CD14-positive monocyte (primary cell): ENCODE measurements at regions not wholly inside any gene's neighbourhood (a gene's known extent, or its start where the extent isn't known, plus 50 kb on each side); places are given as distances from the start of the nearest gene placed in this dataset.

Experiments used
- DNase-seq, 3 donors: peaks; one replicate each; pipeline ENCODE4 v3.0.0-alpha.2; 2011 to 2022
- H2AFZ ChIP-seq: 2 replicates; pipeline ENCODE4 v1.6.0; 2012; ENCODE audit warnings: mild to moderate bottlenecking, low read depth, low read length, inconsistent platforms; ENCODE audit not compliant: insufficient read depth, poor library complexity, severe bottlenecking
- H3K27ac ChIP-seq, 2 donors: 1 replicate in 1 of 2; 2 replicates in 1 of 2; pipeline ENCODE4 v1.5.1; 2012 to 2013; ENCODE audit warnings: low read length in 2 of 2, control low read depth in 1 of 2, inconsistent platforms in 1 of 2, low read depth in 1 of 2, mild to moderate bottlenecking in 1 of 2
- H3K27me3 ChIP-seq, 2 donors: one replicate each; pipeline versions ENCODE4 v1.6.0 to v1.6.1; 2011 to 2013; ENCODE audit warnings: low read length in 2 of 2; ENCODE audit not compliant: control insufficient read depth in 2 of 2, insufficient read depth in 2 of 2
- H3K36me3 ChIP-seq, 2 donors: replicated peaks in 1 of 2; 1 replicate in 1 of 2; 2 replicates in 1 of 2; pipeline versions ENCODE4 v1.5.1 to v1.6.1; 2012 to 2013; ENCODE audit warnings: low read length in 2 of 2, control low read depth in 1 of 2, inconsistent platforms in 1 of 2, mild to moderate bottlenecking in 1 of 2; ENCODE audit not compliant: insufficient read depth in 2 of 2, control insufficient read depth in 1 of 2
- H3K4me1 ChIP-seq, 2 donors: 1 replicate in 1 of 2; 2 replicates in 1 of 2; pipeline versions ENCODE4 v1.5.1 to v1.6.1; 2012 to 2013; ENCODE audit warnings: low read length in 2 of 2, control low read depth in 1 of 2, inconsistent platforms in 1 of 2, mild to moderate bottlenecking in 1 of 2, moderate library complexity in 1 of 2; ENCODE audit not compliant: insufficient read depth in 2 of 2, control insufficient read depth in 1 of 2
- H3K4me2 ChIP-seq: replicated peaks from 2 replicates; pipeline ENCODE3; 2012; ENCODE audit warnings: low read length, moderate library complexity, mild to moderate bottlenecking; ENCODE audit not compliant: poor library complexity, severe bottlenecking; ENCODE audit errors: extremely low read depth
- H3K4me3 ChIP-seq, 3 experiments: fragments of 200-600 bp in 1 of 3; sonication (generic) in 1 of 3; replicated peaks in 1 of 3; 1 replicate in 2 of 3; 2 replicates in 1 of 3; pipeline ENCODE4 v1.5.1; 2011 to 2013; ENCODE audit warnings: low read length in 3 of 3, mild to moderate bottlenecking in 3 of 3, control low read depth in 2 of 3, low read depth in 2 of 3, inconsistent platforms in 1 of 3, moderate library complexity in 1 of 3
- H3K79me2 ChIP-seq: 2 replicates; pipeline ENCODE4 v1.6.0; 2012; ENCODE audit warnings: mild to moderate bottlenecking, control low read depth, inconsistent platforms, low read length, moderate library complexity; ENCODE audit not compliant: insufficient read depth
- H3K9ac ChIP-seq: 2 replicates; pipeline ENCODE4 v1.6.0; 2017; ENCODE audit warnings: low read length, mild to moderate bottlenecking; ENCODE audit not compliant: insufficient read depth, poor library complexity, severe bottlenecking
- H3K9me3 ChIP-seq, 2 donors: replicated peaks in 1 of 2; 1 replicate in 1 of 2; 2 replicates in 1 of 2; pipeline versions ENCODE4 v1.5.1 to v1.6.1; 2012 to 2013; ENCODE audit warnings: low read length in 2 of 2, control low read depth in 1 of 2; ENCODE audit not compliant: control insufficient read depth in 1 of 2, insufficient read depth in 1 of 2
- H4K20me1 ChIP-seq: 2 replicates; pipeline ENCODE4 v1.6.0; 2012; ENCODE audit warnings: mild to moderate bottlenecking, low read length, control low read depth, moderate library complexity; ENCODE audit not compliant: insufficient read depth
- H3K27ac Mint-ChIP-seq, 7 donors: one replicate each; pipeline ENCODE4 v1.8.0; 2020; ENCODE audit warnings: mild to moderate bottlenecking in 7 of 7, mixed read lengths in 7 of 7, moderate library complexity in 6 of 7, inconsistent platforms in 2 of 7
- H3K27me3 Mint-ChIP-seq, 3 donors: one replicate each; pipeline ENCODE4 v1.8.0; 2021 to 2022; ENCODE audit warnings: low read depth in 3 of 3, mild to moderate bottlenecking in 3 of 3, mixed read lengths in 3 of 3, moderate library complexity in 3 of 3, inconsistent platforms in 1 of 3
- H3K36me3 Mint-ChIP-seq, 2 donors: one replicate each; pipeline ENCODE4 v1.8.0; 2020; ENCODE audit warnings: mixed read lengths in 2 of 2, inconsistent platforms in 1 of 2, mild to moderate bottlenecking in 1 of 2
- H3K4me1 Mint-ChIP-seq: one replicate; pipeline ENCODE4 v1.8.0; 2020; ENCODE audit warnings: mild to moderate bottlenecking, mixed read lengths
- H3K4me3 Mint-ChIP-seq, 2 donors: one replicate each; pipeline ENCODE4 v1.8.0; 2020; ENCODE audit warnings: mild to moderate bottlenecking in 2 of 2, mixed read lengths in 2 of 2, moderate library complexity in 1 of 2
- H3K9me3 Mint-ChIP-seq, 7 donors: one replicate each; pipeline ENCODE4 v1.8.0; 2020 to 2022; ENCODE audit warnings: mixed read lengths in 7 of 7, mild to moderate bottlenecking in 6 of 7, moderate library complexity in 6 of 7, inconsistent platforms in 2 of 7
- WGBS: methylation state at CpG from one replicate; pipeline ENCODE4 v1.1.5; 2013; ENCODE audit warnings: missing lambda C conversion rate; ENCODE audit not compliant: insufficient coverage; 5-methylcytosine and 5-hydroxymethylcytosine counted together
- intact Hi-C, 2 donors: fragments of 100-400 bp; cut with micrococcal nuclease; formaldehyde crosslinking; loops; one replicate each; pipeline versions ENCODE4 v1.15.0 to v1.15.1; 2023
- TF ChIP-seq, protein P1 (sequence below): fragments of 200-600 bp; IDR thresholded peaks from one replicate; pipeline ENCODE4 v1.8.0; 2022; ENCODE audit warnings: antibody characterized with exemption, mild to moderate bottlenecking

DNA sequence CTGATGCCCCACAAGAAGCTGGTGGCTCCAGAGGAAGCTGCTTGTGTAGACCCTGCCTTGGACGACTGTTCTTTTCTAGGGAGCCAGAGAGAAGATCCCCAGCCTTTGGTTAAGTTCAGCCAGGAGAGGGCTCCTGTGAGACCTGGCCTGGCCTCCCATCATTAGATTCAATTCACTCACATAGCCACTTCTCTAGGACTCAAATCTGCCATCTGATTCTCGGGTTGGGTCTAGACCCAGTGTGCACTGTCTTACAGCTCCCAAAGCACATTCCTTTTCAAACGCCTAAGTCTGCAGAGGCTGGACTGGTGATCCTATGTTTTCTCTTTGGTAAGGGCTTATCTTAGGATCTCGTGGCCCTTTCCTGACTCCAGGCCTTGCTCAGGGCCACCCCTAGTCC lies 81.7 kb upstream of the NPHP3 start:
- no peak overlapping the region for H3K4me3 Mint-ChIP-seq
- Histone ChIP-seq H3K27ac (no peak overlapping the region), H4K20me1 (no peaks in the 10 kb centered on the region), H3K9me3 (no peaks in the 10 kb centered on the region), H3K9ac (no peak overlapping the region), H2AFZ (no peak overlapping the region), H3K4me2 (no peak overlapping the region), H3K4me1 (no peaks in the 10 kb centered on the region), H3K4me3 (no peak overlapping the region), H3K79me2 (no peaks in the 10 kb centered on the region), H3K36me3 (no peaks in the 10 kb centered on the region), H3K27me3 (no peaks in the 10 kb centered on the region)
- no peak for DNase-seq
- peaks cover 0 to 3% (median 0%) of the 10 kb centered on the region in 7 donors for H3K9me3 Mint-ChIP-seq
- 80% methylated on average over 3 of the region's 4 CpGs for WGBS
- H3K27me3 Mint-ChIP-seq = peaks cover 0 to 2% (median 1%) of the 10 kb centered on the region in 3 donors
- TF ChIP-seq, protein P1, sequence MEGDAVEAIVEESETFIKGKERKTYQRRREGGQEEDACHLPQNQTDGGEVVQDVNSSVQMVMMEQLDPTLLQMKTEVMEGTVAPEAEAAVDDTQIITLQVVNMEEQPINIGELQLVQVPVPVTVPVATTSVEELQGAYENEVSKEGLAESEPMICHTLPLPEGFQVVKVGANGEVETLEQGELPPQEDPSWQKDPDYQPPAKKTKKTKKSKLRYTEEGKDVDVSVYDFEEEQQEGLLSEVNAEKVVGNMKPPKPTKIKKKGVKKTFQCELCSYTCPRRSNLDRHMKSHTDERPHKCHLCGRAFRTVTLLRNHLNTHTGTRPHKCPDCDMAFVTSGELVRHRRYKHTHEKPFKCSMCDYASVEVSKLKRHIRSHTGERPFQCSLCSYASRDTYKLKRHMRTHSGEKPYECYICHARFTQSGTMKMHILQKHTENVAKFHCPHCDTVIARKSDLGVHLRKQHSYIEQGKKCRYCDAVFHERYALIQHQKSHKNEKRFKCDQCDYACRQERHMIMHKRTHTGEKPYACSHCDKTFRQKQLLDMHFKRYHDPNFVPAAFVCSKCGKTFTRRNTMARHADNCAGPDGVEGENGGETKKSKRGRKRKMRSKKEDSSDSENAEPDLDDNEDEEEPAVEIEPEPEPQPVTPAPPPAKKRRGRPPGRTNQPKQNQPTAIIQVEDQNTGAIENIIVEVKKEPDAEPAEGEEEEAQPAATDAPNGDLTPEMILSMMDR = no peak
- no peak overlapping the region for H3K27ac Mint-ChIP-seq
- H3K4me1 Mint-ChIP-seq = no peaks in the 10 kb centered on the region
- no peaks in the 10 kb centered on the region for H3K36me3 Mint-ChIP-seq
- intact Hi-C loops = no loop called here

DNA sequence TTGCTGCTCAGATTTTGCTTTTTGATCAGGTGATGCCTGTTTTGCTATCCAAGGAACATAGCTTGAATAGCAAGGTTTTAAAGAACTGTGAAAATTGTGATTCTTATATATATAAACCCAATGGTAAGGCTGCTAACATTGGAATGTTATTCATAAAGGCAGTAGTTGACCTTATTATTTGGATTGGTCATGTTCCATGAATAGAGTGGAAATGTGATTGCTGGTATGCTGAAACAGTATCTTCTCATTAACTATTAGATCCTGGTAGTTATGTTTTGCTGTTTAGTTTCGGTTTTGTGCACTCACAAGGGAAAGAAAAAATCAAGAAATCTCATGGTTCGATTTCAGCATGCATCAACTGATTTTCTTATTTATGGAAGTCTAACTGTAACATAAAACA lies 78.7 kb upstream of the NPHP3 start:
- Histone ChIP-seq H3K9me3 (no peaks in the 10 kb centered on the region), H3K79me2 (no peaks in the 10 kb centered on the region), H3K4me1 (no peaks in the 10 kb centered on the region), H4K20me1 (no peaks in the 10 kb centered on the region), H3K4me2 (no peak overlapping the region), H3K36me3 (no peaks in the 10 kb centered on the region), H3K27me3 (no peaks in the 10 kb centered on the region), H3K9ac (no peak overlapping the region), H2AFZ (no peak overlapping the region), H3K27ac (no peak overlapping the region), H3K4me3 (no peak overlapping the region)
- Mint-ChIP-seq H3K27ac (no peak overlapping the region), H3K4me3 (no peak overlapping the region), H3K36me3 (no peaks in the 10 kb centered on the region), H3K4me1 (no peaks in the 10 kb centered on the region), H3K9me3 (peaks cover 0 to 4% (median 2%) of the 10 kb centered on the region in 7 donors), H3K27me3 (peaks cover 0 to 2% (median 1%) of the 10 kb centered on the region in 3 donors)
- WGBS = no CpG with 5 or more reads among the region's 2 CpGs
- TF ChIP-seq, protein P1 = no peak
- intact Hi-C loops = no loop called here
- DNase-seq = no peak
